NCI-H2107 treated with DMSO at 0.1 percent for 48 hours (cell line): ENCODE measurements at regions not wholly inside any gene's neighbourhood (a gene's known extent, or its start where the extent isn't known, plus 50 kb on each side); places are given as distances from the start of the nearest gene placed in this dataset.
A peak's percentile ranks its signal among the peaks of the same experiment; 100 is the strongest.
"Not testable (repeated sequence)": the region's sequence is repeated elsewhere in the genome, so short reads cannot be mapped to it uniquely, and the experiment has no call there.

ENCODE experiments used
- DNase-seq: peaks from one replicate; lab custom pipeline; 2025; ENCODE audit not compliant: unreplicated experiment; lab: John Stamatoyannopoulos, UW

GRCh38 chr19:31054430-31054829 is 294.8 kb downstream of the TSHZ3 start:
- DNase-seq: peak; percentile 0

DNA sequence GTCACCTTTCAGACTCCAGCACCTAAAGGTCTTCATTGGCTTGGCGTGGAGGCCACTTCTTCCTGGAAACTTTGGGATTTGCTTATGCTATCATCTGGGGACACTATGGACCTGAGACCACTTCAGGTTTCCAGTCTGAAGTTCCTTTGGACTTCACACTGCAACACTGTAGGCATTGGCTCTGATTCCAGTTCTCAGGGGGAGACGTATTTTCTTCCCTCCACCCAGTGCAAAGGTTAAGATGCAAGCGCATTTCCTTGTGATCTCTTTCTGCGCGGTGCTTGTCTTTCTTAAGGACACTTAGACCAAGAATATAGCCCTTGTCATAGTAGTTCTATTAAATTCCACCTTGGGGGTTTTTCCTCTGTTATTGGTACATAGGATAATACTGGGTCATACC is 299.8 kb downstream of the TSHZ3 start:
- DNase-seq: no peak

GRCh38 chr19:31046024-31046423 is 303.2 kb downstream of the TSHZ3 start:
- no peak for DNase-seq

- DNase-seq: no peak
These were observed 307.8 kb downstream of the TSHZ3 start for GRCh38 chr19:31041461-31041860.

DNA sequence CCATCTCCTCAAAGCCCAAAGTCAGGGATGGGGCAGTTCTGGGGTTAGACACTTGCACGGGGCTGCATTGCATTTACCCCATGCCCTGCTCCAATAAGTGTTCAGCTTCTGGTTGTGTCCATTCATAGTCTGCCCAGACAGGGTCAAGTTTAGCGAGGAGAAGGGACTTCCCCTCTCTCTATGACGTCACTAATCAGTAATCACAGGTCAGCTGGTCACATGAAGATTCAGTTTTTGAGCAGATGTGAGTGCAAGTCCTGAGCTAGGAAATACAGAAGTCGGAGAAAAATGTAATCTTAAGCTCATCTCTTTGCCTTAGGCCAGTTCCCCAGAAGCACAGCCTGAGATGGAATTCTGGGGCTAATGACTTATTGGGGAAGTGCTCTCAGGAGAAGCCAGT is 310.1 kb downstream of the TSHZ3 start:
- DNase-seq: no peak

- DNase-seq: no peak
These were observed 311.8 kb downstream of the TSHZ3 start for GRCh38 chr19:31037286-31037980.

DNA sequence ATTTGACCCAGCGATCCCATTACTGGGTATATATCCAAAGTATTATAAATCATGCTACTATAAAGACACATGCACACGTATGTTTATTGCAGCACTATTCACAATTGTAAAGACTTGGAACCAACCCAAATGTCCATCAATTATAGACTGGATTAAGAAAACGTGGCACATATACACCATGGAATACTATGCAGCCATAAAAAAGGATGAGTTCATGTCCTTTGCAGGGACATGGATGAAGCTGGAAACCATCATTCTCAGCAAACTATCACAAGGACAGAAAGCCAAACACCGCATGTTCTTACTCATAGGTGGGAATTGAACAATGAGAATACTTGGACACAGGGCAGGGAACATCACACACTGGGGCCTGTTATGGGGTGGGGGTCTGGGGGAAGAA is 317.8 kb downstream of the TSHZ3 start:
- not testable (repeated sequence) for DNase-seq

- no peak for DNase-seq
These were observed 326.2 kb downstream of the TSHZ3 start for GRCh38 chr19:31023038-31023437.

GRCh38 chr19:31018936-31019335 is 330.3 kb downstream of the TSHZ3 start:
- DNase-seq: no peak

DNA sequence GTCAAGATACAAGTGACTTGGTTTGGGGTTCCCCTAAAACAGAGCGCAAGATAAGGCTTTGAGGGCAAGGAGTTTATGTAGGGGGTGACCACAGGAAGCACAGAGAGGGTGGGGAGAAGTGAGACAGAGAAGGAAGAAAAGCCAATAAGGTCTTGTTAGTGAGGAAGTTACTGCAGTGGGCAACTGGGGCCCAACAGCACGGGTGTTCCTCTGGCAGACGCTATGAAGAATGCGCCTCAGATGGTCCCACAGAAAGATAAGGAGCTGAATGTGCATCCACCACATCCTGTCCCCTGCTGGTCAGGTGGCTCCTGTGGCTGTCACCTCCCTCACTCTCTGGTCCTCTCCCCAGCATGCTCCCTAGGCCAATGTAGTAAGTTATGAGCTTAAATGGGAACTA is 333.5 kb downstream of the TSHZ3 start:
- DNase-seq: no peak

- DNase-seq: no peak
These were observed 334.6 kb downstream of the TSHZ3 start for GRCh38 chr19:31014668-31015067.

GRCh38 chr19:31013384-31014020 is 335.7 kb downstream of the TSHZ3 start:
- no peak for DNase-seq

GRCh38 chr19:31002518-31003244 is 346.6 kb downstream of the TSHZ3 start:
- no peak for DNase-seq

DNA sequence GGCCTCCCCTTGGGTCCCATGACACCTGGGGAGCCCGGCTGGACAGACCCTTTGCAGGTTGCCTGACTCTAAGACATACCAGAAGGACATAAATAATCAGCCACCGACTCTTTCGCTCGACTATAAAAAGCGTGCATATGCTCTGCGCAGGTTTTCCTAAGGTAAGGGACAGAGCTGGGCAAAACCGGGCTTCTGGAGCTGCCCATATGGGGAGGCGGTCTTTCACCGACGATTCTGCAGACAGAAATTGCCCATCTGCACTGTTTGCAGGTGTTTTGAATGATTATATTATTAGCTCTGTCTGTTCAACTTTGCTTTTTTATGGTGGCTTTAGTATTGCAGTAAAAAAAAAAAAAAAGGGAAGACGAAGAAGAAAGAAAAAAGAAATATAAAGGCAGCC is 347.2 kb downstream of the TSHZ3 start:
- DNase-seq: no peak

DNA sequence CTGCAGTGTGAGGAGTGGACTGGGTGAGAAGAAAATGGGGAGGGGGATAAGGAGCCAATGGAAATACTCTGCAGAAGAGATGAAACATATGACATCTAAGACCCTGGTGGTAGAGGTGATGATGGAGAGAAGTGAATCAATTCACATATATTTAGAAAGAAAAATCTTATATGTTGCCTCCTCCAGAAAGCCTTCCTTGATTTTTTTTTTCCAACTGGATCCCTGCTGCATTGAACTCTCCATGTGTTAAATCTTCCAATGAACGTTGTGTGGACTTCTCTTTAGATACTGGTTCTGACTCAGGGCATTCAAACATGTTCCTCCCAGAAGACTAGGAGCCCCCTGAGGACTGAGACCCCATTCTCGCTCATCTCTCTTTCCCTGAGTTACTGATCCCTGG is 348.3 kb downstream of the TSHZ3 start:
- no peak for DNase-seq

GRCh38 chr19:30999726-31000125 is 349.5 kb downstream of the TSHZ3 start:
- no peak for DNase-seq

GRCh38 chr19:30997222-30997621 is 352.0 kb downstream of the TSHZ3 start:
- no peak for DNase-seq

- no peak for DNase-seq
These were observed 370.6 kb downstream of the TSHZ3 start for GRCh38 chr19:30978639-30979038.

DNA sequence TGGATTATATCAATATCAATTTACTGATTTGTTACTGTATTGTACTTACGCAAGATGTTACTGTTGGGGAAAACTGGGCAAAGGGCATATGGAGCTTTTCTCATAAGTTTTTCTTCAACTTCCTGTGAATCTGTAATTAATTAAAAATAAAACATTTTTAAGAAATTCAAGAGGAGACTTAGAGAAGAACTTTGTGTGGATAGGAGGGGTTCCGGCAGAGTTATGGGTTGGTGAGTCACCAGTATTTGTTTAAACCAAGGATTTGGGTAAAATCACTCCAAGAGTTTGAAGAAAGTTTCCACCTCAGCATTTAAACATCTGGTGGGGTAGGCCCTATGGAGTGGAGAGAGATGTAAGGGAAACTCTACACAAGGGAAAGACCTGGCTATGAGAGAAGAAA is 379.6 kb downstream of the TSHZ3 start:
- DNase-seq: no peak

GRCh38 chr19:30968841-30969399 is 380.3 kb downstream of the TSHZ3 start:
- no peak for DNase-seq

- no peak for DNase-seq
These were observed 381.0 kb downstream of the TSHZ3 start for GRCh38 chr19:30968210-30968609.

DNA sequence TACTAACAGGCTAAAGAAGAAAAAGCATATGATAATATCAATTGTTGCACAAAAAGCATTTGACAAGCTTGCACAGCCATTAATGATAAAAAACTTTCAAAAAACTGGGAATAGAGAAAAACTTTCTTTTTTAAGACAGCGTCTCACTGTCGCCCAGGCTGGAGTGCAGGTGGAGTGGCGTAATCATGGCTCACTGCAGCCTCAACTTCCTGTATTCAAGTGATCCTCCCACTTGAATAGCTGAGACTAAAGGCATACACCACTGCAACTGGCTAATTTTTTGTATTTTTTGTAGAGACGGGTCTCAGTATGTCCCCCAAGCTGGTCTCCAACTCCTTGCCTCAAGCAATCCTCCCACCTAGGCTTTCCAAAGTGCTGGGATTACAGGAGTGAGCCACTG is 382.8 kb downstream of the TSHZ3 start:
- DNase-seq: no peak
